Astrocyte (in vitro differentiated cells and primary cell): ENCODE measurements at regions not wholly inside any gene's neighbourhood (a gene's known extent, or its start where the extent isn't known, plus 50 kb on each side); places are given as distances from the start of the nearest gene placed in this dataset.

ENCODE experiments used
- EZH2 ChIP-seq: IDR thresholded peaks from 2 replicates; pipeline ENCODE4 v1.6.1; 2012; ENCODE audit warnings: mild to moderate bottlenecking, low read length, inconsistent platforms; ENCODE audit not compliant: insufficient read depth
- TF ChIP-seq, protein P1 (sequence below): IDR thresholded peaks from 2 replicates; pipeline ENCODE4 v1.5.1; 2011; ENCODE audit warnings: low read depth, mild to moderate bottlenecking, inconsistent platforms, low read length, moderate library complexity; ENCODE audit not compliant: insufficient read depth

- TF ChIP-seq, protein P1, sequence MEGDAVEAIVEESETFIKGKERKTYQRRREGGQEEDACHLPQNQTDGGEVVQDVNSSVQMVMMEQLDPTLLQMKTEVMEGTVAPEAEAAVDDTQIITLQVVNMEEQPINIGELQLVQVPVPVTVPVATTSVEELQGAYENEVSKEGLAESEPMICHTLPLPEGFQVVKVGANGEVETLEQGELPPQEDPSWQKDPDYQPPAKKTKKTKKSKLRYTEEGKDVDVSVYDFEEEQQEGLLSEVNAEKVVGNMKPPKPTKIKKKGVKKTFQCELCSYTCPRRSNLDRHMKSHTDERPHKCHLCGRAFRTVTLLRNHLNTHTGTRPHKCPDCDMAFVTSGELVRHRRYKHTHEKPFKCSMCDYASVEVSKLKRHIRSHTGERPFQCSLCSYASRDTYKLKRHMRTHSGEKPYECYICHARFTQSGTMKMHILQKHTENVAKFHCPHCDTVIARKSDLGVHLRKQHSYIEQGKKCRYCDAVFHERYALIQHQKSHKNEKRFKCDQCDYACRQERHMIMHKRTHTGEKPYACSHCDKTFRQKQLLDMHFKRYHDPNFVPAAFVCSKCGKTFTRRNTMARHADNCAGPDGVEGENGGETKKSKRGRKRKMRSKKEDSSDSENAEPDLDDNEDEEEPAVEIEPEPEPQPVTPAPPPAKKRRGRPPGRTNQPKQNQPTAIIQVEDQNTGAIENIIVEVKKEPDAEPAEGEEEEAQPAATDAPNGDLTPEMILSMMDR = no peak
- TF ChIP-seq EZH2 = no peak
Observed at GRCh38 chr2:18754286-18754685, 164.9 kb upstream of the NT5C1B start.
